C4-2B (cell line): ENCODE measurements at regions not wholly inside any gene's neighbourhood (a gene's known extent, or its start where the extent isn't known, plus 50 kb on each side); places are given as distances from the start of the nearest gene placed in this dataset.

Experiments used
- ZFX ChIP-seq: fragments of 450-650 bp; IDR thresholded peaks from 2 replicates; pipeline ENCODE4 v1.6.1; 2017
- TF ChIP-seq, protein P1 (sequence below): fragments of 450-650 bp; conservative IDR thresholded peaks from 2 replicates; pipeline ENCODE4 v1.5.1; 2017; ENCODE audit warnings: mild to moderate bottlenecking

- TF ChIP-seq, protein P1, sequence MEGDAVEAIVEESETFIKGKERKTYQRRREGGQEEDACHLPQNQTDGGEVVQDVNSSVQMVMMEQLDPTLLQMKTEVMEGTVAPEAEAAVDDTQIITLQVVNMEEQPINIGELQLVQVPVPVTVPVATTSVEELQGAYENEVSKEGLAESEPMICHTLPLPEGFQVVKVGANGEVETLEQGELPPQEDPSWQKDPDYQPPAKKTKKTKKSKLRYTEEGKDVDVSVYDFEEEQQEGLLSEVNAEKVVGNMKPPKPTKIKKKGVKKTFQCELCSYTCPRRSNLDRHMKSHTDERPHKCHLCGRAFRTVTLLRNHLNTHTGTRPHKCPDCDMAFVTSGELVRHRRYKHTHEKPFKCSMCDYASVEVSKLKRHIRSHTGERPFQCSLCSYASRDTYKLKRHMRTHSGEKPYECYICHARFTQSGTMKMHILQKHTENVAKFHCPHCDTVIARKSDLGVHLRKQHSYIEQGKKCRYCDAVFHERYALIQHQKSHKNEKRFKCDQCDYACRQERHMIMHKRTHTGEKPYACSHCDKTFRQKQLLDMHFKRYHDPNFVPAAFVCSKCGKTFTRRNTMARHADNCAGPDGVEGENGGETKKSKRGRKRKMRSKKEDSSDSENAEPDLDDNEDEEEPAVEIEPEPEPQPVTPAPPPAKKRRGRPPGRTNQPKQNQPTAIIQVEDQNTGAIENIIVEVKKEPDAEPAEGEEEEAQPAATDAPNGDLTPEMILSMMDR: no peak
- TF ChIP-seq ZFX: no peak
Observed at GRCh38 chr14:105908006-105908405, 381.6 kb downstream of the TMEM121 start.
